Sigmoid colon (tissue), 4 donors: ENCODE measurements at regions not wholly inside any gene's neighbourhood (a gene's known extent, or its start where the extent isn't known, plus 50 kb on each side); places are given as distances from the start of the nearest gene placed in this dataset.

Source experiments
- CTCF ChIP-seq, 4 experiments: fragments of 450-650 bp in 3 of 4; fragments of 200-600 bp in 1 of 4; IDR thresholded peaks; one replicate each; pipeline ENCODE4 v1.5.1; 2016 to 2019; ENCODE audit warnings: antibody characterized with exemption in 4 of 4, mild to moderate bottlenecking in 3 of 4, moderate library complexity in 2 of 4
- EP300 ChIP-seq, 4 donors: sonication (generic); formaldehyde crosslinking; IDR thresholded peaks; one replicate each; pipeline ENCODE4 v1.6.1; 2017; ENCODE audit warnings: antibody characterized with exemption in 4 of 4
- POLR2AphosphoS5 ChIP-seq, 4 donors: sonication (generic); formaldehyde crosslinking; IDR thresholded peaks; one replicate each; pipeline ENCODE4 v1.6.1; 2017; ENCODE audit warnings: antibody characterized with exemption in 4 of 4

GRCh38 chr20:48002517-48002970 lies 217.3 kb upstream of the SULF2 start:
- TF ChIP-seq CTCF (IDR thresholded peaks at IDR 0.05) (no peak), EP300 (IDR thresholded peaks at IDR 0.05) (no peak), POLR2AphosphoS5 (IDR thresholded peaks at IDR 0.05) (no peak)
